ENCODE measurements at regions not wholly inside any gene's neighbourhood (a gene's known extent, or its start where the extent isn't known, plus 50 kb on each side); places are given as distances from the start of the nearest gene placed in this dataset.

GRCh38 chr18:39759926-39760325 lies 2194.3 kb upstream of the CELF4 start:
- TF ChIP-seq HDGF (IDR thresholded peaks at IDR 0.05; ENCODE audit: borderline replicate concordance) (no peak), ZNF384 (IDR thresholded peaks at IDR 0.05) (no peak), ELF4 (IDR thresholded peaks at IDR 0.05) (no peak), BHLHE40 (IDR thresholded peaks at IDR 0.05; ENCODE audit: borderline replicate concordance) (no peak), TARDBP (IDR thresholded peaks at IDR 0.05) (no peak), ARNT (IDR thresholded peaks at IDR 0.05) (no peak), FOXM1 (IDR thresholded peaks at IDR 0.05; ENCODE audit: borderline replicate concordance) (no peak), LEF1 (IDR thresholded peaks at IDR 0.05; ENCODE audit: borderline replicate concordance) (no peak), PKNOX1 (IDR thresholded peaks at IDR 0.05) (no peak), SUZ12 (IDR thresholded peaks at IDR 0.05) (no peak), FOXK2 (IDR thresholded peaks at IDR 0.05) (no peak), FOXA1 (IDR thresholded peaks at IDR 0.05) (no peak), CTBP1 (IDR thresholded peaks at IDR 0.05; ENCODE audit: borderline replicate concordance) (no peak), SP1 (IDR thresholded peaks at IDR 0.05) (no peak), NFRKB (IDR thresholded peaks at IDR 0.05) (no peak), L3MBTL2 (conservative IDR thresholded peaks at IDR 0.05) (no peak)
- ChIA-PET POLR2A (interaction anchor here (0.7 kb wide), 1 partner anchor 59 kb away, joined by 3 read pairs; no protein-coding TSS in a partner anchor), CTCF (no interaction called here)
- DNase-seq (ENCODE audit: extremely low spot score), result no peak

- CTCF ChIA-PET, result no interaction called here
- POLR2A ChIA-PET, result no interaction called here
- no peak for DNase-seq (ENCODE audit: extremely low spot score)
- no peak for TF ChIP-seq ARNT (IDR thresholded peaks at IDR 0.05)
These were observed 2187.6 kb upstream of the CELF4 start for GRCh38 chr18:39753178-39753577.

- ChIA-PET CTCF (no interaction called here), POLR2A (no interaction called here)
- no peak for DNase-seq (ENCODE audit: extremely low spot score)
- TF ChIP-seq PKNOX1 (IDR thresholded peaks at IDR 0.05) (no peak), BHLHE40 (IDR thresholded peaks at IDR 0.05; ENCODE audit: borderline replicate concordance) (no peak), FOXM1 (IDR thresholded peaks at IDR 0.05; ENCODE audit: borderline replicate concordance) (no peak), NFRKB (IDR thresholded peaks at IDR 0.05) (no peak), ZNF384 (IDR thresholded peaks at IDR 0.05) (no peak), LEF1 (IDR thresholded peaks at IDR 0.05; ENCODE audit: borderline replicate concordance) (no peak), CTBP1 (IDR thresholded peaks at IDR 0.05; ENCODE audit: borderline replicate concordance) (no peak), FOXA1 (IDR thresholded peaks at IDR 0.05) (no peak), TARDBP (IDR thresholded peaks at IDR 0.05) (no peak), SP1 (IDR thresholded peaks at IDR 0.05) (no peak), ARNT (IDR thresholded peaks at IDR 0.05) (no peak)
These were observed 2186.8 kb upstream of the CELF4 start for GRCh38 chr18:39752351-39752750.

GRCh38 chr18:39751921-39752320 lies 2186.3 kb upstream of the CELF4 start:
- TF ChIP-seq HDGF (IDR thresholded peaks at IDR 0.05; ENCODE audit: borderline replicate concordance) (no peak), TARDBP (IDR thresholded peaks at IDR 0.05) (no peak), CTBP1 (IDR thresholded peaks at IDR 0.05; ENCODE audit: borderline replicate concordance) (no peak), SUZ12 (IDR thresholded peaks at IDR 0.05) (no peak), NFRKB (IDR thresholded peaks at IDR 0.05) (no peak), ELF4 (IDR thresholded peaks at IDR 0.05) (no peak), ARNT (IDR thresholded peaks at IDR 0.05) (no peak), BHLHE40 (IDR thresholded peaks at IDR 0.05; ENCODE audit: borderline replicate concordance) (no peak), PKNOX1 (IDR thresholded peaks at IDR 0.05) (no peak), ZNF384 (IDR thresholded peaks at IDR 0.05) (no peak), LEF1 (IDR thresholded peaks at IDR 0.05; ENCODE audit: borderline replicate concordance) (no peak), SP1 (IDR thresholded peaks at IDR 0.05) (no peak), L3MBTL2 (conservative IDR thresholded peaks at IDR 0.05) (no peak), FOXM1 (IDR thresholded peaks at IDR 0.05; ENCODE audit: borderline replicate concordance) (no peak)
- ChIA-PET POLR2A (no interaction called here), CTCF (interaction anchor here (0.7 kb wide), 1 partner anchor 541 kb away, joined by 3 read pairs; no protein-coding TSS in a partner anchor)
- no peak for DNase-seq (ENCODE audit: extremely low spot score)

- TF ChIP-seq SP1 (IDR thresholded peaks at IDR 0.05), result no peak
- no peak for TF ChIP-seq SUZ12 (IDR thresholded peaks at IDR 0.05)
- no peak for TF ChIP-seq FOXM1 (IDR thresholded peaks at IDR 0.05; ENCODE audit: borderline replicate concordance)
- TF ChIP-seq LEF1 (IDR thresholded peaks at IDR 0.05; ENCODE audit: borderline replicate concordance), result no peak
- TF ChIP-seq ZNF384 (IDR thresholded peaks at IDR 0.05), result no peak
- no peak for TF ChIP-seq NFRKB (IDR thresholded peaks at IDR 0.05)
- POLR2A ChIA-PET, result no interaction called here
These were observed 2185.6 kb upstream of the CELF4 start for GRCh38 chr18:39751161-39751560.

GRCh38 chr18:39749154-39749553 lies 2183.6 kb upstream of the CELF4 start:
- POLR2A ChIA-PET, result no interaction called here
- DNase-seq (ENCODE audit: extremely low spot score), result no peak
- TF ChIP-seq NFRKB (IDR thresholded peaks at IDR 0.05), result no peak
- no peak for TF ChIP-seq ZNF384 (IDR thresholded peaks at IDR 0.05)
- no peak for TF ChIP-seq LEF1 (IDR thresholded peaks at IDR 0.05; ENCODE audit: borderline replicate concordance)
- no peak for TF ChIP-seq ELF4 (IDR thresholded peaks at IDR 0.05)
- TF ChIP-seq FOXK2 (IDR thresholded peaks at IDR 0.05), result no peak
- TF ChIP-seq SP1 (IDR thresholded peaks at IDR 0.05), result no peak
- TF ChIP-seq PKNOX1 (IDR thresholded peaks at IDR 0.05), result no peak
- TF ChIP-seq BHLHE40 (IDR thresholded peaks at IDR 0.05; ENCODE audit: borderline replicate concordance), result no peak
- TF ChIP-seq TARDBP (IDR thresholded peaks at IDR 0.05), result no peak
- no peak for TF ChIP-seq SUZ12 (IDR thresholded peaks at IDR 0.05)
- no peak for TF ChIP-seq HDGF (IDR thresholded peaks at IDR 0.05; ENCODE audit: borderline replicate concordance)
- CTCF ChIA-PET, result interaction anchor here (0.6 kb wide), 1 partner anchor 274 kb away, joined by 6 read pairs; no protein-coding TSS in a partner anchor

More at GRCh38 chr18:39751161-39751560, 2185.6 kb upstream of the CELF4 start:
- CTCF ChIA-PET, result interaction anchor here (0.7 kb wide), 1 partner anchor 32 kb away, joined by 3 read pairs; no protein-coding TSS in a partner anchor
- DNase-seq (ENCODE audit: extremely low spot score), result no peak

Data from HEK293T (cell line).